Colonic mucosa (tissue), 4 donors: ENCODE measurements at regions not wholly inside any gene's neighbourhood (a gene's known extent, or its start where the extent isn't known, plus 50 kb on each side); places are given as distances from the start of the nearest gene placed in this dataset.

Source experiments
- DNase-seq: peaks from one replicate; pipeline ENCODE4 v3.0.0-alpha.2; 2020
- H3K27ac ChIP-seq: fragments of 200-600 bp; one replicate; pipeline ENCODE4 v1.8.0; 2021
- H3K27me3 ChIP-seq: fragments of 200-600 bp; one replicate; pipeline ENCODE4 v1.8.0; 2021
- H3K36me3 ChIP-seq: fragments of 200-600 bp; one replicate; pipeline ENCODE4 v1.8.0; 2021
- H3K4me1 ChIP-seq: fragments of 200-600 bp; one replicate; pipeline ENCODE4 v1.8.0; 2021; ENCODE audit warnings: mild to moderate bottlenecking
- H3K4me3 ChIP-seq: fragments of 200-600 bp; one replicate; pipeline ENCODE4 v1.8.0; 2021
- H3K9ac ChIP-seq, 2 donors: one replicate each; pipeline ENCODE4 v1.7.0; 2013; ENCODE audit warnings: control low read depth in 2 of 2, low read depth in 2 of 2, low read length in 2 of 2
- H3K9me3 ChIP-seq: fragments of 200-600 bp; one replicate; pipeline ENCODE4 v1.8.0; 2021
- CTCF ChIP-seq: fragments of 200-600 bp; IDR thresholded peaks from one replicate; pipeline ENCODE4 v1.8.0; 2022; ENCODE audit warnings: antibody characterized with exemption, mild to moderate bottlenecking
- intact Hi-C: fragments of 100-400 bp; cut with DNase I; formaldehyde crosslinking; loops from one replicate; pipeline ENCODE4 v1.14.1; 2022
- donor health status: healthy.
- donor health status: DM: no; HTN: no; CAD: no.
- donor health status: DM: no; HTN: no; CAD: no.

- Histone ChIP-seq H3K4me1 (no peaks in the 10 kb centered on the region), H3K27ac (no peak overlapping the region), H3K4me3 (no peak overlapping the region), H3K27me3 (no peaks in the 10 kb centered on the region), H3K36me3 (no peaks in the 10 kb centered on the region), H3K9ac (no peak overlapping the region), H3K9me3 (no peaks in the 10 kb centered on the region)
- TF ChIP-seq CTCF: no peak
- intact Hi-C loops: no loop called here
- DNase-seq: no peak
Measured at GRCh38 chr1:20426923-20427322, 59.1 kb downstream of the CAMK2N1 start.

- intact Hi-C loops: no loop called here
- Histone ChIP-seq H3K9me3 (no peaks in the 10 kb centered on the region), H3K4me1 (no peaks in the 10 kb centered on the region), H3K4me3 (no peak overlapping the region), H3K36me3 (no peaks in the 10 kb centered on the region), H3K27ac (no peak overlapping the region), H3K9ac (no peak overlapping the region), H3K27me3 (no peaks in the 10 kb centered on the region)
- DNase-seq: no peak
- TF ChIP-seq CTCF: no peak
Measured at GRCh38 chr1:20426371-20426770, 59.6 kb downstream of the CAMK2N1 start.

GRCh38 chr1:20425622-20426021 is 60.4 kb downstream of the CAMK2N1 start:
- H3K4me3 ChIP-seq: no peak overlapping the region
- no peaks in the 10 kb centered on the region for H3K9me3 ChIP-seq
- no peak overlapping the region for H3K27ac ChIP-seq
- no peaks in the 10 kb centered on the region for H3K36me3 ChIP-seq
- H3K27me3 ChIP-seq: no peaks in the 10 kb centered on the region
- intact Hi-C loops: no loop called here
- H3K9ac ChIP-seq: no peak overlapping the region
- TF ChIP-seq CTCF: no peak
- DNase-seq: no peak
- no peaks in the 10 kb centered on the region for H3K4me1 ChIP-seq

- intact Hi-C loops: no loop called here
- Histone ChIP-seq H3K36me3 (no peaks in the 10 kb centered on the region), H3K4me3 (no peak overlapping the region), H3K9ac (no peak overlapping the region), H3K9me3 (no peaks in the 10 kb centered on the region), H3K4me1 (no peaks in the 10 kb centered on the region), H3K27me3 (no peaks in the 10 kb centered on the region), H3K27ac (no peak overlapping the region)
- no peak for TF ChIP-seq CTCF
- no peak for DNase-seq
Measured at GRCh38 chr1:20423169-20423795, 62.7 kb downstream of the CAMK2N1 start.

- TF ChIP-seq CTCF: no peak
- Histone ChIP-seq H3K27me3 (no peaks in the 10 kb centered on the region), H3K4me1 (no peaks in the 10 kb centered on the region), H3K4me3 (no peak overlapping the region), H3K27ac (no peak overlapping the region), H3K36me3 (no peaks in the 10 kb centered on the region), H3K9me3 (no peaks in the 10 kb centered on the region), H3K9ac (no peak overlapping the region)
- intact Hi-C loops: no loop called here
- no peak for DNase-seq
Measured at GRCh38 chr1:20421441-20421840, 64.6 kb downstream of the CAMK2N1 start.
